Breast epithelium (tissue), 4 donors: ENCODE measurements at regions not wholly inside any gene's neighbourhood (a gene's known extent, or its start where the extent isn't known, plus 50 kb on each side); places are given as distances from the start of the nearest gene placed in this dataset.

Experiments used
- DNase-seq, 2 donors: peaks; one replicate each; pipeline ENCODE4 v3.0.0-alpha.2; 2019; ENCODE audit warnings: low spot score in 2 of 2
- H3K27ac ChIP-seq, 2 donors: fragments of 200-600 bp; sonication (generic) in 1 of 2; one replicate each; pipeline ENCODE4 v1.5.1; 2016 to 2019; ENCODE audit warnings: mild to moderate bottlenecking in 1 of 2
- H3K27me3 ChIP-seq, 2 donors: fragments of 200-600 bp; sonication (generic) in 1 of 2; one replicate each; pipeline versions ENCODE4 v1.5.1 to v1.6.0; 2017 to 2019; ENCODE audit warnings: control low read depth in 1 of 2, mild to moderate bottlenecking in 1 of 2
- H3K36me3 ChIP-seq: fragments of 200-600 bp; one replicate; pipeline ENCODE4 v1.5.1; 2019
- H3K4me1 ChIP-seq, 2 donors: fragments of 200-600 bp; sonication (generic); one replicate each; pipeline ENCODE4 v1.5.1; 2016 to 2019; ENCODE audit warnings: control low read depth in 1 of 2
- H3K4me3 ChIP-seq, 3 donors: fragments of 200-600 bp; sonication (generic); 1 replicate in 2 of 3; 2 replicates in 1 of 3; pipeline ENCODE4 v1.5.1; 2016 to 2019; ENCODE audit warnings: mild to moderate bottlenecking in 3 of 3, moderate library complexity in 2 of 3
- H3K9me3 ChIP-seq, 2 donors: fragments of 200-600 bp; sonication (generic) in 1 of 2; one replicate each; pipeline ENCODE4 v1.5.1; 2016 to 2019; ENCODE audit warnings: control low read depth in 1 of 2
- POLR2A ChIP-seq: fragments of 450-650 bp; IDR thresholded peaks from one replicate; pipeline ENCODE4 v1.6.1; 2016; ENCODE audit warnings: antibody characterized with exemption, mild to moderate bottlenecking, moderate library complexity
- POLR2AphosphoS5 ChIP-seq, 3 donors: sonication (generic); formaldehyde crosslinking; IDR thresholded peaks; one replicate each; pipeline ENCODE4 v1.6.1; 2017; ENCODE audit warnings: antibody characterized with exemption in 3 of 3
- intact Hi-C: fragments of 100-400 bp; cut with DNase I; formaldehyde crosslinking; loops from one replicate; pipeline ENCODE4 v1.15.1; 2023; ENCODE audit warnings: low total_unique reads
- TF ChIP-seq, protein P1 (sequence below), 3 donors: fragments of 450-650 bp; IDR thresholded peaks; one replicate each; pipeline ENCODE4 v1.5.1; 2016 to 2017; ENCODE audit warnings: antibody characterized with exemption in 3 of 3, mild to moderate bottlenecking in 3 of 3, moderate library complexity in 3 of 3

DNA sequence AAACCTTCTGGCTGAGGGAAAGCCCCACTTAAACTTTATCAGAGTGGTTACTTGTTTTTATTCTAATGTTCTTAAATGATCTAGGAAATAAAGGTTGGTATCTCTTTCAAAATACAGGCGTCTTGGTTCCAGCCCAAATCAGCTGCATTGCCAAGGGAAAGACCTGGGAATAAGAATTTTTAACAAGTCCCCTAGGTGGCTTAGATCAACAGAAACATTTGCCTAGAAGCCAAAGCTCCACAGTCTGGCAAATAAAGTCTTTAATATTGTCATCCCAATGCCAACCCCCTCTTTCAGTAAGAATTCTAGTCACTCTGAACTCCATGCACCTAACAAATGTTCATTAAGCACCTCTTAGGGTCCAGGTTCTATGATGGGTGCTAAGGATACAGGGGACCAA lies 66.8 kb downstream of the ARL6IP4 start:
- no peak overlapping the region for H3K4me3 ChIP-seq
- H3K9me3 ChIP-seq: no peaks in the 10 kb centered on the region
- no peaks in the 10 kb centered on the region for H3K36me3 ChIP-seq
- no peak for DNase-seq
- intact Hi-C loops: loop anchor here (10.0 kb wide), 1 partner anchor 82 kb away; the partner anchor contains the start of gene ABCB9
- no peak for TF ChIP-seq POLR2AphosphoS5 (IDR thresholded peaks at IDR 0.05)
- no peak for TF ChIP-seq POLR2A
- TF ChIP-seq, protein P1, sequence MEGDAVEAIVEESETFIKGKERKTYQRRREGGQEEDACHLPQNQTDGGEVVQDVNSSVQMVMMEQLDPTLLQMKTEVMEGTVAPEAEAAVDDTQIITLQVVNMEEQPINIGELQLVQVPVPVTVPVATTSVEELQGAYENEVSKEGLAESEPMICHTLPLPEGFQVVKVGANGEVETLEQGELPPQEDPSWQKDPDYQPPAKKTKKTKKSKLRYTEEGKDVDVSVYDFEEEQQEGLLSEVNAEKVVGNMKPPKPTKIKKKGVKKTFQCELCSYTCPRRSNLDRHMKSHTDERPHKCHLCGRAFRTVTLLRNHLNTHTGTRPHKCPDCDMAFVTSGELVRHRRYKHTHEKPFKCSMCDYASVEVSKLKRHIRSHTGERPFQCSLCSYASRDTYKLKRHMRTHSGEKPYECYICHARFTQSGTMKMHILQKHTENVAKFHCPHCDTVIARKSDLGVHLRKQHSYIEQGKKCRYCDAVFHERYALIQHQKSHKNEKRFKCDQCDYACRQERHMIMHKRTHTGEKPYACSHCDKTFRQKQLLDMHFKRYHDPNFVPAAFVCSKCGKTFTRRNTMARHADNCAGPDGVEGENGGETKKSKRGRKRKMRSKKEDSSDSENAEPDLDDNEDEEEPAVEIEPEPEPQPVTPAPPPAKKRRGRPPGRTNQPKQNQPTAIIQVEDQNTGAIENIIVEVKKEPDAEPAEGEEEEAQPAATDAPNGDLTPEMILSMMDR (IDR thresholded peaks at IDR 0.05): no peak
- no peak overlapping the region for H3K27ac ChIP-seq
- no peaks in the 10 kb centered on the region for H3K4me1 ChIP-seq
- no peaks in the 10 kb centered on the region for H3K27me3 ChIP-seq

DNA sequence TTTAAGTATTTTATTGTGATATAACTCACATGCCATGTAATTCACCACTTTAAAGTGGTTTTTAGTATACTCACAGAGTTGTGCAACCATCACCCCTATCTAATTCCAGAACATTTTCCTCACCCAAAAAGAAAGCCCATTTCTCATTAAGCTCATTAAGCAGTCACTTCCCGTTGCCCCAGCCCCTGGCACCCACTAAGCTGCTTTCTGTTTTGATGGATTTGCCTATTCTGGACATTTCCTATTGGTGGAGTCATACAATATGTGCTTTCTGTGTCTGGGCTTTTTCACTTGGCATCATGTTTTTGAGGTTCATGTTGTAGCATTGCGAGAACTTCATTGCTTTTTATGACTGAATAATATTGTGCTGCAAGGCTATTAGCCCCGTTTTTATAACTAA lies 66.0 kb downstream of the ARL6IP4 start:
- TF ChIP-seq POLR2AphosphoS5 (IDR thresholded peaks at IDR 0.05): no peak
- TF ChIP-seq, protein P1 (IDR thresholded peaks at IDR 0.05): no peak
- no peak for TF ChIP-seq POLR2A
- H3K36me3 ChIP-seq: no peaks in the 10 kb centered on the region
- H3K27ac ChIP-seq: no peak overlapping the region
- no peaks in the 10 kb centered on the region for H3K4me1 ChIP-seq
- H3K27me3 ChIP-seq: no peaks in the 10 kb centered on the region
- DNase-seq: no peak
- intact Hi-C loops: loop anchor here (10.0 kb wide), 1 partner anchor 82 kb away; the partner anchor contains the start of gene ABCB9
- H3K4me3 ChIP-seq: no peak overlapping the region
- no peaks in the 10 kb centered on the region for H3K9me3 ChIP-seq

DNA sequence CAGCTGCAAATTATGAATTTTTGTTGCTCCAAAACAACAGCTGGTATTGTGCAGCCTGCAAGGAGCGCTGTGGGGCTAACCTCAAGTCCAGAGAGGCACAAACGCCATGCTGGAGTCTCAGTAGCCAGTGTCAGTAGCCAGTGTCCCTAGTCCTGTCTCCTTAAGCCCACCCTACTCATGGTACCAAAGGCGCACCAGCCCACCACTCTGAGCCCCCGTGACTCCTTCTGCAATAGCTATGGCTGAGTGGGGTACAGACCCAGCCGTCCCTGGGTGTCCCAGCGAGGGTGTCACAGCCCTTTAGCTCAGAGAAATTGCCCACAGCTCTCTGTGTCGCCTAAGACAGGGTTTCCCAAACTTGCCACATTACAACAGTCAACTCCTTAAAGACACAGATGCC lies 65.2 kb downstream of the ARL6IP4 start:
- H3K4me1 ChIP-seq: no peaks in the 10 kb centered on the region
- no peak for DNase-seq
- no peaks in the 10 kb centered on the region for H3K27me3 ChIP-seq
- no peaks in the 10 kb centered on the region for H3K36me3 ChIP-seq
- no peak overlapping the region for H3K4me3 ChIP-seq
- no peak for TF ChIP-seq POLR2A
- no peak for TF ChIP-seq POLR2AphosphoS5 (IDR thresholded peaks at IDR 0.05)
- TF ChIP-seq, protein P1 (IDR thresholded peaks at IDR 0.05): no peak
- no peaks in the 10 kb centered on the region for H3K9me3 ChIP-seq
- intact Hi-C loops: loop anchor here (10.0 kb wide), 1 partner anchor 81 kb away; the partner anchor contains the start of gene ABCB9
- H3K27ac ChIP-seq: no peak overlapping the region

DNA sequence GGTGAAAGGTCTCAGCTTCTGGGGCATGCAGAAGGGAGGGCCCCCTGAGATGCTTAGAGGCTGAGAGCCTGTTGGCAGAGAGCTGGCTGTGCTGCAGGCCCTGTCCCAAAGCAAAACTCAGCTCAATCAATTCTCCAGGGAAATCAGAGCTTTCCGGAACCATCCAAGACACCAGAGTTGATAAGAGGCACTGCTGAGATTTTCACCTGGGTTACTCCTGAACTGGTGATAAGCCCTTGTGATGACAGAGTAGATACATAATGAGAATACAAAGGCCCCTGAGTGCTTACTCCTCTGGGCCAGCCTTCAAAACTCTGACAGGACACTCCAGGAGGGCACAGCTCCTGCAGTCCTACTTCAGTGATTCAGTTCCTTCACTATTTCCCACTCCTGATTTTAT lies 63.9 kb downstream of the ARL6IP4 start:
- DNase-seq: no peak
- intact Hi-C loops: loop anchor here (10.0 kb wide), 1 partner anchor 80 kb away; the partner anchor contains the start of gene ABCB9
- no peaks in the 10 kb centered on the region for H3K9me3 ChIP-seq
- no peaks in the 10 kb centered on the region for H3K27me3 ChIP-seq
- H3K36me3 ChIP-seq: no peaks in the 10 kb centered on the region
- H3K27ac ChIP-seq: no peak overlapping the region
- H3K4me3 ChIP-seq: no peak overlapping the region
- no peaks in the 10 kb centered on the region for H3K4me1 ChIP-seq
- no peak for TF ChIP-seq POLR2A

DNA sequence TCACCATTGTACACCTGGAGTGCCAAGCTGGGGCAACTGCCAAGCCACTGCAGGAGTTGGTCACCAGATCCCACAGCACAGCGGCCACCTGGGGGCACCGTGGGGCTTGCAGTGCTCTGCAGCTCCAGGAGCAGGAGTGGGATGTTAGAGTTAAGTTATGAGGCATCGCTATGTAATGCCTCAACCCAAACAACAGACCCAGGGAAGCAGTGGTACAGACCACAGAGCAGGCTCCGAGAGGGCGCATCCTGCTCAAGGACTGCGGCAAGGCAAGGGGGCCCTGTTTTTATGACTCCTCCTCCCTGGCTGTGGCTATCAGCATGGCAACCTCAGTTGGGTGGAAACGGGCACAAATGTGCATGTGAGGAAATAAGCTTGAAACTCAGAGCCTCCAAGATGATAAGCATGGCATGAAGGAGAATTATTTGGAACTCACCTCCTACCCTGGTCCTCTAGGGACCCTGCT lies 63.1 kb downstream of the ARL6IP4 start:
- no peaks in the 10 kb centered on the region for H3K27me3 ChIP-seq
- DNase-seq: peak; percentile 80 to 81
- TF ChIP-seq POLR2A: no peak
- TF ChIP-seq, protein P1 (IDR thresholded peaks at IDR 0.05): peak in 2 of 3 donors; percentile 83 to 86
- TF ChIP-seq POLR2AphosphoS5 (IDR thresholded peaks at IDR 0.05): peak in 1 of 3 donors; percentile 32
- H3K36me3 ChIP-seq: no peaks in the 10 kb centered on the region
- no peak overlapping the region for H3K27ac ChIP-seq
- H3K9me3 ChIP-seq: no peaks in the 10 kb centered on the region
- H3K4me3 ChIP-seq: no peak overlapping the region
- intact Hi-C loops: loop anchor here (10.0 kb wide), 1 partner anchor 79 kb away; the partner anchor contains the start of gene ABCB9
- no peaks in the 10 kb centered on the region for H3K4me1 ChIP-seq
